SK-N-SH (cell line): ENCODE measurements at regions not wholly inside any gene's neighbourhood (a gene's known extent, or its start where the extent isn't known, plus 50 kb on each side); places are given as distances from the start of the nearest gene placed in this dataset.

ENCODE experiments used
- CTCF ChIA-PET: fragments of 300-600, 350-600 bp; formaldehyde crosslinking; extraction: SDS; loops from one replicate; lab custom pipeline; 2021; lab: Yijun Ruan, JAX
- POLR2A ChIA-PET: fragments of 350-600 bp; sonication (Branson Sonifier 250); formaldehyde crosslinking; extraction: SDS; loops from one replicate; lab custom pipeline; 2020; ENCODE audit warnings: antibody characterized with exemption, inconsistent platforms; lab: Yijun Ruan, JAX
- DNase-seq: peaks from one replicate; pipeline ENCODE4 v3.0.0; 2012
- H2AFZ ChIP-seq: fragments of 200-600 bp; sonication (generic); 2 replicates; pipeline ENCODE4 v1.8.1; 2016; ENCODE audit warnings: antibody characterized with exemption, mild to moderate bottlenecking, low read depth
- H3F3A ChIP-seq: fragments of 200-600 bp; sonication (generic); replicated peaks from 2 replicates; pipeline ENCODE3; 2016; ENCODE audit warnings: antibody characterized with exemption, mild to moderate bottlenecking; ENCODE audit not compliant: insufficient read depth
- H3K27ac ChIP-seq, 2 experiments: fragments of 200-500 bp in 1 of 2; fragments of 200-600 bp in 1 of 2; sonication (Bioruptor generic) in 1 of 2; sonication (generic), shearing (Covaris generic) in 1 of 2; 2 replicates each; pipeline versions ENCODE4 v1.5.1 to v1.6.1; 2014 to 2016; ENCODE audit warnings: low read depth in 2 of 2, inconsistent platforms in 1 of 2, low read length in 1 of 2, mild to moderate bottlenecking in 1 of 2, mixed read lengths in 1 of 2
- H3K27me3 ChIP-seq: fragments of 200-600 bp; sonication (generic), shearing (Covaris generic); 2 replicates; pipeline ENCODE4 v1.6.1; 2016; ENCODE audit warnings: mixed run types; ENCODE audit not compliant: insufficient read depth
- H3K36me3 ChIP-seq, 2 experiments: fragments of 200-500 bp in 1 of 2; fragments of 200-600 bp in 1 of 2; sonication (Bioruptor generic) in 1 of 2; sonication (generic) in 1 of 2; replicated peaks in 1 of 2; 2 replicates each; pipeline versions ENCODE3 to v1.5.1; 2014 to 2016; ENCODE audit warnings: low read length in 1 of 2, mild to moderate bottlenecking in 1 of 2; ENCODE audit not compliant: insufficient read depth in 2 of 2, control insufficient read depth in 1 of 2
- H3K4me1 ChIP-seq, 2 experiments: fragments of 200-500 bp in 1 of 2; fragments of 200-600 bp in 1 of 2; sonication (Bioruptor generic) in 1 of 2; sonication (generic), shearing (Covaris generic) in 1 of 2; 2 replicates each; pipeline versions ENCODE4 v1.5.1 to v1.6.1; 2014 to 2016; ENCODE audit warnings: low read depth in 1 of 2, low read length in 1 of 2, mixed run types in 1 of 2; ENCODE audit not compliant: insufficient read depth in 2 of 2, control insufficient read depth in 1 of 2
- H3K4me2 ChIP-seq: fragments of 200-600 bp; sonication (generic), shearing (Covaris generic); 2 replicates; pipeline ENCODE4 v1.6.1; 2017; ENCODE audit warnings: mixed run types
- H3K4me3 ChIP-seq, 2 experiments: fragments of 200-500 bp in 1 of 2; fragments of 200-600 bp in 1 of 2; sonication (Bioruptor generic) in 1 of 2; sonication (generic), shearing (Covaris generic) in 1 of 2; 2 replicates each; pipeline versions ENCODE4 v1.5.1 to v1.8.1; 2014 to 2016; ENCODE audit warnings: low read depth in 2 of 2, inconsistent platforms in 1 of 2, low read length in 1 of 2, mild to moderate bottlenecking in 1 of 2, mixed read lengths in 1 of 2, moderate library complexity in 1 of 2
- H3K79me2 ChIP-seq: fragments of 200-600 bp; sonication (generic); 2 replicates; pipeline ENCODE4 v1.8.1; 2017; ENCODE audit warnings: mild to moderate bottlenecking; ENCODE audit not compliant: insufficient read depth
- H3K9ac ChIP-seq: fragments of 200-600 bp; sonication (generic); 2 replicates; pipeline ENCODE4 v1.6.1; 2017; ENCODE audit warnings: mixed run types
- H3K9me2 ChIP-seq: fragments of 200-600 bp; sonication (generic); 2 replicates; pipeline ENCODE4 v1.6.1; 2017; ENCODE audit warnings: mixed run types
- H3K9me3 ChIP-seq: fragments of 200-600 bp; sonication (generic); 2 replicates; pipeline ENCODE4 v1.6.1; 2017; ENCODE audit warnings: mixed run types, mild to moderate bottlenecking, moderate library complexity
- H4K20me1 ChIP-seq: fragments of 200-600 bp; sonication (generic); 2 replicates; pipeline ENCODE4 v1.6.1; 2017; ENCODE audit warnings: mild to moderate bottlenecking, mixed run types; ENCODE audit not compliant: insufficient read depth
- ELF1 ChIP-seq: IDR thresholded peaks from 2 replicates; pipeline ENCODE4 v1.4.0; 2012
- EZH2phosphoT487 ChIP-seq: fragments of 200-600 bp; sonication (generic); IDR thresholded peaks from 2 replicates; pipeline ENCODE4 v1.6.1; 2017; ENCODE audit warnings: low read depth, mixed run types, mild to moderate bottlenecking, antibody characterized with exemption, moderate library complexity, borderline replicate concordance
- FOSL2 ChIP-seq: IDR thresholded peaks from 2 replicates; pipeline ENCODE4 v1.4.0; 2012; ENCODE audit warnings: low read depth, mild to moderate bottlenecking, moderate library complexity, borderline replicate concordance
- NFIC ChIP-seq: IDR thresholded peaks from 2 replicates; pipeline ENCODE4 v1.4.0; 2012; ENCODE audit warnings: borderline replicate concordance
- NRF1 ChIP-seq: IDR thresholded peaks from 2 replicates; pipeline ENCODE4 v1.6.1; 2012; ENCODE audit warnings: low read depth, mild to moderate bottlenecking, low read length
- RCOR1 ChIP-seq: fragments of 150-350 bp; IDR thresholded peaks from 2 replicates; pipeline ENCODE4 v1.6.1; 2017; ENCODE audit warnings: antibody characterized with exemption, low read length
- RXRA ChIP-seq: IDR thresholded peaks from 2 replicates; pipeline ENCODE4 v1.4.0; 2012; ENCODE audit warnings: low read depth, mild to moderate bottlenecking, borderline replicate concordance
- TCF12 ChIP-seq: IDR thresholded peaks from 2 replicates; pipeline ENCODE4 v1.4.0; 2012
- YY1 ChIP-seq: IDR thresholded peaks from 2 replicates; pipeline ENCODE4 v1.4.0; 2012; ENCODE audit warnings: low read depth, mild to moderate bottlenecking
- WGBS: methylation state at CpG from one replicate; pipeline ENCODE4 v1.1.6; 2017; ENCODE audit warnings: low lambda C conversion rate; 5-methylcytosine and 5-hydroxymethylcytosine counted together
- TF ChIP-seq, protein P1 (sequence below): IDR thresholded peaks from 2 replicates; pipeline ENCODE4 v1.4.0; 2012; ENCODE audit warnings: low read depth

DNA sequence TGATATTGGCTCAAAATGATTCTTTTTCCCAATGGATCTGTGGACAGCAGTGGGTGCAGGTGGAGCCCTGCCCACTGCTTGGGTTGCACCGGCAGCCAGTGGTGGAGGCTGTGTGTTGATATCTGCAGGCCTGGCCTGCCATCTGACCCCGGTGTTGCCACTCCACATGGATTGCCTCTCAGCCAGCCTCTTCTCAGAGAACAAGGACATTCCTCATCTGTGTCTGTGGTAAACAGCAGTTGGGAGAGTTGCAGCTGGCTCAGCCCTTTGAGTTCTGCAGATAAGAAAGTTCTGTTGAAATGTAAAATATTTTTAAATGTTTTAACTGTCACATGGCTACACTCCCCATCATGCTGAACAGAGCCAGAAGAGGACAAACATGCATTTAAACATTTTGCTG is 374.9 kb upstream of the CELF2 start:
- H3K4me1 ChIP-seq: peaks cover 0 to 2% of the 10 kb centered on the region in 2 experiments; a peak in 1 of 4 replicates
- H2AFZ ChIP-seq: no peak overlapping the region
- no peaks in the 10 kb centered on the region for H3K9me3 ChIP-seq
- H3K27ac ChIP-seq: no peak overlapping the region
- H3K4me3 ChIP-seq: no peak overlapping the region
- CTCF ChIA-PET: no interaction called here
- H3K79me2 ChIP-seq: no peaks in the 10 kb centered on the region
- H3F3A ChIP-seq: no peaks in the 10 kb centered on the region
- no peaks in the 10 kb centered on the region for H3K9me2 ChIP-seq
- no peaks in the 10 kb centered on the region for H4K20me1 ChIP-seq
- DNase-seq: no peak
- no peaks in the 10 kb centered on the region for H3K27me3 ChIP-seq
- POLR2A ChIA-PET: no interaction called here
- H3K36me3 ChIP-seq: no peaks in the 10 kb centered on the region
- 0% methylated on average over 1 of the region's 2 CpGs for WGBS
- TF ChIP-seq, protein P1, sequence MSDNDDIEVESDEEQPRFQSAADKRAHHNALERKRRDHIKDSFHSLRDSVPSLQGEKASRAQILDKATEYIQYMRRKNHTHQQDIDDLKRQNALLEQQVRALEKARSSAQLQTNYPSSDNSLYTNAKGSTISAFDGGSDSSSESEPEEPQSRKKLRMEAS: no peak
- TF ChIP-seq YY1: no peak
- TF ChIP-seq ELF1: no peak
- TF ChIP-seq FOSL2: no peak
- TF ChIP-seq TCF12: no peak
- TF ChIP-seq RCOR1: no peak
- no peak overlapping the region for H3K9ac ChIP-seq
- H3K4me2 ChIP-seq: no peak overlapping the region

DNA sequence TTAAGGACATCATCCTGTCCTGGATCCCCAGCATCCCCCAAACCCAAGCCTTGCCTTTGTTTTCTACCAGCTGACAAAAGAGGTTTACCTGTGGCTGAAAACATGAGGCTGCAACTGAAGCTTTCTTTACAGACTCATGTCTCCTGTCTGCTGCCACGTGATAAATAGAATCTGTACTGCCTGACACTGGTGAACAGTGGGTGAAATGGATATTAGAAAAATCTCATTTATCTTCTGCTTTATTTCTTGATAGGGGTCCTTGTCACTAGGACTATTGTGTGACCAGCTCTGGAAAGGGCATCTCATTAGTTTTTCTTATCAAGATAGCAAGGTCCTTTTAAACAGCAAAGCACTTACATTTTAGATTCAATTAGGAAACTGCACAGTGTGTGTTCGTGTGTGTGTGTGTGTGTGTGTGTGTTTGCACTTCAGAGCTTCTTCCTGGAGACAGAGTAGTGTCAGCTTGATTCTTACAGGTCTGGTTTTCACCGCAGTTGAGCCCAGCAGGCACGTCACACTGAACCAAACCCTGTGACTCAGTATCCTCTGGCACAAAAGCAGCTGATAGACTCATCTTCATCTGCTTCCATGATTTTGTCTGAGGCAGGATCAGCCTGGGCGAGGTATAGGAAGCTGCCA is 373.5 kb upstream of the CELF2 start:
- H3K27ac ChIP-seq: no peak overlapping the region
- no peaks in the 10 kb centered on the region for H3K79me2 ChIP-seq
- ChIA-PET CTCF (no interaction called here), POLR2A (no interaction called here)
- no peak for TF ChIP-seq EZH2phosphoT487
- H3K4me2 ChIP-seq: no peak overlapping the region
- H3K27me3 ChIP-seq: no peaks in the 10 kb centered on the region
- H2AFZ ChIP-seq: no peak overlapping the region
- WGBS: 4% methylated on average over 5 of the region's 5 CpGs
- H3K9ac ChIP-seq: no peak overlapping the region
- no peaks in the 10 kb centered on the region for H4K20me1 ChIP-seq
- no peak overlapping the region for H3K4me3 ChIP-seq
- no peaks in the 10 kb centered on the region for H3K36me3 ChIP-seq
- no peaks in the 10 kb centered on the region for H3K9me3 ChIP-seq
- no peaks in the 10 kb centered on the region for H3F3A ChIP-seq
- DNase-seq: no peak
- H3K9me2 ChIP-seq: no peaks in the 10 kb centered on the region
- H3K4me1 ChIP-seq: peaks cover 0 to 2% of the 10 kb centered on the region in 2 experiments; a peak in 1 of 4 replicates

DNA sequence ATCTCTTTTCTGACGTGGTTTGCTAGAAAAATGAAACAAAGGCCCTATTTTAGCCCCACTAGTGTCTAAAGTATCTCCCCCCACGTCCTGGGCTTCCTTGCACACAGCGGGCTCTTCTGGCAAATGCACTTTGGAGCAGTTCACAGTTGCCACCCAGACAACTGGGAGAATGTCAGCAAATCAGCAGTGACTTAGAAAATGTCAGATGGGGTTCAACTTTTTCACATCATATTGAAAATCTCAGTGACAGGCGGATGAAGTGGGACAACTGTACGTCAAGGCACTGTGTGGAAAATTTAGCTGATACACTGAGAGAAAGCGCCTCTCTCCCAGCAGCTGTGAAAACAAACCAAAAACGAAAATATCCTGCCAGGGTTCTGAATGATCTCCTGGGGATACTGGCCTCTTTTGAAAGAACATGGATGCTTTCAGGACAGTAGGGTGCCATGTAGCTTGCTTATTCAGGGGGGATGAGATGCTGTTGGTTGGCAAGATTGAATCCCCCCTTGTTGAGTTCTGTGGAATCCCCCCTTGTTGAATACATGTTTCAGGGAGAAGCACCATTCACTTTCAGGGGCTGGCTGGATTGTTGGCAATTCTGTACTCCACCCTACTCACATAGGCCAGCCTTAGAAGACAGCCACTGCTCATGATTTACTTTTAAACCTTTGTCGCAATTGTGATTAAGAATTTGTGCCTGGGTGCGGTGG is 372.8 kb upstream of the CELF2 start:
- Histone ChIP-seq H3F3A (no peaks in the 10 kb centered on the region), H3K27me3 (no peaks in the 10 kb centered on the region), H4K20me1 (no peaks in the 10 kb centered on the region), H3K4me3 (no peak overlapping the region), H3K9me2 (no peaks in the 10 kb centered on the region), H3K9ac (no peak overlapping the region)
- 33% methylated on average over 8 of the region's 9 CpGs for WGBS
- POLR2A ChIA-PET: no interaction called here
- no peak for TF ChIP-seq NRF1
- no peak for TF ChIP-seq NFIC
- TF ChIP-seq RXRA: no peak
- TF ChIP-seq, all 33 proteins: peak for 0
- Histone ChIP-seq H3K27ac (no peak overlapping the region), H2AFZ (no peak overlapping the region), H3K79me2 (no peaks in the 10 kb centered on the region), H3K4me2 (no peak overlapping the region), H3K36me3 (no peaks in the 10 kb centered on the region), H3K4me1 (peaks cover 0 to 2% of the 10 kb centered on the region in 2 experiments; a peak in 1 of 4 replicates), H3K9me3 (no peaks in the 10 kb centered on the region)
- DNase-seq: no peak
- CTCF ChIA-PET: no interaction called here
